Pancreas (tissue), 10 donors: ENCODE measurements at regions not wholly inside any gene's neighbourhood (a gene's known extent, or its start where the extent isn't known, plus 50 kb on each side); places are given as distances from the start of the nearest gene placed in this dataset.

Source experiments
- ATAC-seq, 4 donors: fragments of 200-7000 bp; cut with Tn5 transposase; one replicate each; pipeline versions ENCODE4 v1.8.0 to v1.9.1; 2020; ENCODE audit warnings: mild to moderate bottlenecking in 4 of 4, moderate library complexity in 4 of 4
- DNase-seq, 6 donors: peaks; one replicate each; pipeline ENCODE4 v3.0.0-alpha.2; 2020
- FAIRE-seq: peaks from 2 replicates; lab custom pipeline; 2012; peaks lifted over from hg19 to GRCh38; lab: Jason Lieb, UNC
- H3K27ac ChIP-seq, 4 donors: fragments of 200-600 bp; sonication (generic); 1 replicate in 3 of 4; 2 replicates in 1 of 4; pipeline versions ENCODE4 v1.5.0 to v1.8.0; 2020
- H3K27me3 ChIP-seq, 4 donors: fragments of 200-600 bp; one replicate each; pipeline ENCODE4 v1.8.0; 2021
- H3K36me3 ChIP-seq, 3 donors: fragments of 200-600 bp; sonication (generic) in 1 of 3; one replicate each; pipeline versions ENCODE4 v1.5.0 to v1.8.0; 2020 to 2021
- H3K4me1 ChIP-seq, 3 donors: fragments of 200-600 bp; one replicate each; pipeline ENCODE4 v1.8.0; 2021
- H3K4me3 ChIP-seq, 4 donors: fragments of 200-600 bp; sonication (generic) in 2 of 4; one replicate each; pipeline versions ENCODE4 v1.5.0 to v1.8.0; 2020 to 2021
- H3K9me3 ChIP-seq, 4 donors: fragments of 200-600 bp; one replicate each; pipeline ENCODE4 v1.8.0; 2021
- WGBS, 2 donors: extraction: QIAGEN DNeasy Blood & Tissue Kit; methylation state at CpG; one replicate each; pipeline ENCODE4 v1.1.7; 2013; 5-methylcytosine and 5-hydroxymethylcytosine counted together
- intact Hi-C, 3 donors: fragments of 100-400 bp; cut with DNase I; formaldehyde crosslinking; loops; one replicate each; pipeline versions ENCODE4 v1.11.1 to v1.14.2; 2022
- TF ChIP-seq, protein P1 (sequence below), 4 donors: fragments of 200-600 bp; sonication (generic) in 3 of 4; IDR thresholded peaks; one replicate each; pipeline versions ENCODE4 v1.5.0 to v1.8.0; 2021; ENCODE audit warnings: antibody characterized with exemption in 4 of 4
- donor health status: healthy with polysubstance abuse.
- donor health status: DM: no; HTN: no; CAD: no; lungs with moderate emphysema.
- donor health status: DM: no; HTN: no; CAD: no.
- donor health status: control.
- donor health status: control.
- donor health status: Bipolar disorder and iron deficiency.
- donor health status: DM: yes; HTN: yes; CAD: no.
- donor health status: DM: no; HTN: no; CAD: no.
- donor health status: DM: no; HTN: no; CAD: no.
- donor health status: DM: yes; HTN: yes; CAD: no.

- WGBS, 2 donors, result 82 to 84% methylated on average over 2 of the region's 2 CpGs
- TF ChIP-seq, protein P1, sequence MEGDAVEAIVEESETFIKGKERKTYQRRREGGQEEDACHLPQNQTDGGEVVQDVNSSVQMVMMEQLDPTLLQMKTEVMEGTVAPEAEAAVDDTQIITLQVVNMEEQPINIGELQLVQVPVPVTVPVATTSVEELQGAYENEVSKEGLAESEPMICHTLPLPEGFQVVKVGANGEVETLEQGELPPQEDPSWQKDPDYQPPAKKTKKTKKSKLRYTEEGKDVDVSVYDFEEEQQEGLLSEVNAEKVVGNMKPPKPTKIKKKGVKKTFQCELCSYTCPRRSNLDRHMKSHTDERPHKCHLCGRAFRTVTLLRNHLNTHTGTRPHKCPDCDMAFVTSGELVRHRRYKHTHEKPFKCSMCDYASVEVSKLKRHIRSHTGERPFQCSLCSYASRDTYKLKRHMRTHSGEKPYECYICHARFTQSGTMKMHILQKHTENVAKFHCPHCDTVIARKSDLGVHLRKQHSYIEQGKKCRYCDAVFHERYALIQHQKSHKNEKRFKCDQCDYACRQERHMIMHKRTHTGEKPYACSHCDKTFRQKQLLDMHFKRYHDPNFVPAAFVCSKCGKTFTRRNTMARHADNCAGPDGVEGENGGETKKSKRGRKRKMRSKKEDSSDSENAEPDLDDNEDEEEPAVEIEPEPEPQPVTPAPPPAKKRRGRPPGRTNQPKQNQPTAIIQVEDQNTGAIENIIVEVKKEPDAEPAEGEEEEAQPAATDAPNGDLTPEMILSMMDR (IDR thresholded peaks at IDR 0.05), result no peak
Measured at GRCh38 chr21:16377857-16378256, 648.1 kb downstream of the USP25 start.

GRCh38 chr21:16378525-16378924 lies 648.7 kb downstream of the USP25 start:
- no peak for ATAC-seq
- no peak for DNase-seq
- Histone ChIP-seq H3K27me3 (no peaks in the 10 kb centered on the region), H3K4me3 (no peak overlapping the region), H3K4me1 (no peaks in the 10 kb centered on the region), H3K36me3 (no peaks in the 10 kb centered on the region), H3K27ac (no peak overlapping the region), H3K9me3 (no peaks in the 10 kb centered on the region)
- FAIRE-seq, result no peak
- TF ChIP-seq, protein P1 (IDR thresholded peaks at IDR 0.05), result no peak
- WGBS, 2 donors, result 44 to 51% methylated on average over 3 of the region's 3 CpGs
- intact Hi-C loops, result no loop called here

More at GRCh38 chr21:16377857-16378256, 648.1 kb downstream of the USP25 start:
- H3K9me3 ChIP-seq, result no peaks in the 10 kb centered on the region
- H3K36me3 ChIP-seq, result no peaks in the 10 kb centered on the region
- DNase-seq, result no peak
- H3K4me1 ChIP-seq, result no peaks in the 10 kb centered on the region
- no peak overlapping the region for H3K4me3 ChIP-seq
- no peak overlapping the region for H3K27ac ChIP-seq
- no peak for FAIRE-seq
- H3K27me3 ChIP-seq, result no peaks in the 10 kb centered on the region
- no peak for ATAC-seq
- intact Hi-C loops, result no loop called here

- Histone ChIP-seq H3K27me3 (no peaks in the 10 kb centered on the region), H3K4me3 (no peak overlapping the region), H3K27ac (no peak overlapping the region), H3K9me3 (no peaks in the 10 kb centered on the region), H3K36me3 (no peaks in the 10 kb centered on the region), H3K4me1 (no peaks in the 10 kb centered on the region)
- 86 to 88% methylated on average over 4 of the region's 4 CpGs for WGBS, 2 donors
- FAIRE-seq, result no peak
- intact Hi-C loops, result no loop called here
- ATAC-seq, result no peak
- DNase-seq, result no peak
- TF ChIP-seq, protein P1 (IDR thresholded peaks at IDR 0.05), result no peak
Measured at GRCh38 chr21:16388291-16388690, 658.5 kb downstream of the USP25 start.

- no peak for FAIRE-seq
- WGBS, 2 donors, result 36 to 44% methylated on average over 2 of the region's 2 CpGs
- DNase-seq, result no peak
- Histone ChIP-seq H3K4me3 (no peak overlapping the region), H3K27ac (no peak overlapping the region), H3K36me3 (no peaks in the 10 kb centered on the region), H3K9me3 (no peaks in the 10 kb centered on the region), H3K4me1 (no peaks in the 10 kb centered on the region), H3K27me3 (no peaks in the 10 kb centered on the region)
- no peak for ATAC-seq
- TF ChIP-seq, protein P1 (IDR thresholded peaks at IDR 0.05), result no peak
- intact Hi-C loops, result no loop called here
Measured at GRCh38 chr21:16388911-16389560, 659.3 kb downstream of the USP25 start.

GRCh38 chr21:16389643-16390042 lies 659.9 kb downstream of the USP25 start:
- TF ChIP-seq, protein P1 (IDR thresholded peaks at IDR 0.05), result no peak
- no peaks in the 10 kb centered on the region for H3K36me3 ChIP-seq
- ATAC-seq (no peak), DNase-seq (no peak), FAIRE-seq (no peak)
- H3K4me1 ChIP-seq, result no peaks in the 10 kb centered on the region
- no peak overlapping the region for H3K4me3 ChIP-seq
- no peaks in the 10 kb centered on the region for H3K9me3 ChIP-seq
- intact Hi-C loops, result no loop called here
- no peaks in the 10 kb centered on the region for H3K27me3 ChIP-seq
- WGBS, 2 donors, result 70 to 92% methylated on average over 2 of the region's 2 CpGs
- no peak overlapping the region for H3K27ac ChIP-seq
